Endothelial cell of umbilical vein (primary cell): ENCODE measurements at regions not wholly inside any gene's neighbourhood (a gene's known extent, or its start where the extent isn't known, plus 50 kb on each side); places are given as distances from the start of the nearest gene placed in this dataset.

Experiments
- BruUV-seq: library from RNA; stranded (reverse); fragments of 400-500 nt; replicated peaks from 2 replicates; lab custom pipeline; 2021; lab: Mats Ljungman, UMichigan
- CTCF ChIA-PET: fragments of 300-600, 350-600 bp; sonication (Branson Sonifier 250); formaldehyde crosslinking; loops from one replicate; lab custom pipeline; 2021; ENCODE audit warnings: antibody characterized with exemption, inconsistent platforms; lab: Charles Lee
- POLR2A ChIA-PET: fragments of 300-600, 350-600 bp; sonication (Branson Sonifier 250); formaldehyde crosslinking; loops from one replicate; lab custom pipeline; 2021; ENCODE audit warnings: antibody characterized with exemption, inconsistent platforms; lab: Charles Lee
- DNase-seq: peaks from one replicate; pipeline ENCODE4 v3.0.0-alpha.2; 2011; ENCODE audit warnings: low read depth, low spot score
- FAIRE-seq: peaks from 2 replicates; lab custom pipeline; 2011; peaks lifted over from hg19 to GRCh38; lab: Jason Lieb, UNC
- H2AFZ ChIP-seq: 2 replicates; pipeline ENCODE4 v1.6.0; 2012; ENCODE audit warnings: low read depth, low read length, control low read depth, inconsistent platforms
- H3K27ac ChIP-seq: 2 replicates; pipeline ENCODE4 v1.5.1; 2011; ENCODE audit warnings: low read depth, mild to moderate bottlenecking, control low read depth, low read length, moderate library complexity; ENCODE audit not compliant: insufficient read depth
- H3K27me3 ChIP-seq, 2 experiments: 2 replicates each; pipeline versions ENCODE4 v1.6.0 to v1.6.1; 2011; ENCODE audit warnings: low read length in 2 of 2, mixed read lengths in 1 of 2; ENCODE audit not compliant: control insufficient read depth in 2 of 2, insufficient read depth in 2 of 2
- H3K36me3 ChIP-seq, 2 experiments: 2 replicates in 1 of 2; 3 replicates in 1 of 2; pipeline ENCODE4 v1.5.1; 2011; ENCODE audit warnings: low read length in 2 of 2, mild to moderate bottlenecking in 1 of 2, moderate library complexity in 1 of 2; ENCODE audit not compliant: control insufficient read depth in 2 of 2, insufficient read depth in 2 of 2; ENCODE audit errors: extremely low read depth in 1 of 2
- H3K4me1 ChIP-seq: 3 replicates; pipeline ENCODE4 v1.5.1; 2011; ENCODE audit warnings: mild to moderate bottlenecking, low read length; ENCODE audit not compliant: control insufficient read depth, insufficient read depth; ENCODE audit errors: extremely low read depth
- H3K4me2 ChIP-seq: 2 replicates; pipeline ENCODE4 v1.6.1; 2011; ENCODE audit warnings: low read length, control low read depth, mixed read lengths; ENCODE audit not compliant: insufficient read depth
- H3K4me3 ChIP-seq, 3 experiments: fragments of 200-600 bp in 1 of 3; sonication (generic), shearing (Covaris generic) in 1 of 3; replicated peaks in 1 of 3; 2 replicates each; pipeline ENCODE4 v1.5.1; 2011 to 2016; ENCODE audit warnings: control low read depth in 3 of 3, low read length in 3 of 3, mild to moderate bottlenecking in 2 of 3, inconsistent platforms in 1 of 3, low read depth in 1 of 3, moderate library complexity in 1 of 3; ENCODE audit not compliant: insufficient read depth in 1 of 3
- H3K79me2 ChIP-seq: 2 replicates; pipeline ENCODE4 v1.6.0; 2012; ENCODE audit warnings: low read length, inconsistent platforms; ENCODE audit not compliant: control insufficient read depth, insufficient read depth
- H3K9ac ChIP-seq: replicated peaks from 2 replicates; pipeline ENCODE3; 2011; ENCODE audit warnings: low read length, control low read depth; ENCODE audit not compliant: insufficient read depth; ENCODE audit errors: extremely low read depth
- H3K9me1 ChIP-seq: replicated peaks from 3 replicates; pipeline ENCODE4 v1.6.0; 2011; ENCODE audit warnings: mild to moderate bottlenecking, low read length; ENCODE audit not compliant: control insufficient read depth, insufficient read depth; ENCODE audit errors: extremely low read depth
- H3K9me3 ChIP-seq: replicated peaks from 2 replicates; pipeline ENCODE4 v1.5.1; 2012; ENCODE audit warnings: low read length, inconsistent platforms; ENCODE audit not compliant: control insufficient read depth, insufficient read depth
- H4K20me1 ChIP-seq: replicated peaks from 2 replicates; pipeline ENCODE3; 2011; ENCODE audit warnings: mild to moderate bottlenecking, low read length; ENCODE audit not compliant: control insufficient read depth, insufficient read depth; ENCODE audit errors: extremely low read depth
- FOS ChIP-seq: IDR thresholded peaks from 2 replicates; pipeline ENCODE4 v1.6.1; 2011; ENCODE audit warnings: mild to moderate bottlenecking, low read length, moderate library complexity, borderline replicate concordance; ENCODE audit not compliant: insufficient read depth
- GATA2 ChIP-seq: IDR thresholded peaks from 2 replicates; pipeline ENCODE4 v1.7.0; 2011; ENCODE audit warnings: low read depth, mild to moderate bottlenecking, moderate library complexity, mixed read lengths, low read length; ENCODE audit not compliant: insufficient read length, insufficient read depth
- POLR2A ChIP-seq: IDR thresholded peaks from 2 replicates; pipeline ENCODE4 v1.6.1; 2012; ENCODE audit warnings: low read depth, mild to moderate bottlenecking, control low read depth, low read length
- dilution Hi-C: fragments of 300-500 bp; cut with MboI; formaldehyde crosslinking; loops from one replicate; pipeline ENCODE4 v1.15.0; 2019; ENCODE audit warnings: low sequenced_read_pairs; ENCODE audit not compliant: extremely low pct_ligation_motif_present
- intact Hi-C: fragments of 100-400 bp; cut with micrococcal nuclease; formaldehyde crosslinking; loops from one replicate; pipeline ENCODE4 v1.10.0; 2022
- TF ChIP-seq, protein P1 (sequence below), 2 donors: IDR thresholded peaks; 1 replicate in 1 of 2; 2 replicates in 1 of 2; pipeline ENCODE4 v1.5.1; 2011; ENCODE audit warnings: low read length in 2 of 2, mild to moderate bottlenecking in 2 of 2, moderate library complexity in 2 of 2, control low read depth in 1 of 2, inconsistent platforms in 1 of 2, low read depth in 1 of 2; ENCODE audit not compliant: insufficient read depth in 1 of 2; ENCODE audit errors: extremely low read depth in 1 of 2

DNA sequence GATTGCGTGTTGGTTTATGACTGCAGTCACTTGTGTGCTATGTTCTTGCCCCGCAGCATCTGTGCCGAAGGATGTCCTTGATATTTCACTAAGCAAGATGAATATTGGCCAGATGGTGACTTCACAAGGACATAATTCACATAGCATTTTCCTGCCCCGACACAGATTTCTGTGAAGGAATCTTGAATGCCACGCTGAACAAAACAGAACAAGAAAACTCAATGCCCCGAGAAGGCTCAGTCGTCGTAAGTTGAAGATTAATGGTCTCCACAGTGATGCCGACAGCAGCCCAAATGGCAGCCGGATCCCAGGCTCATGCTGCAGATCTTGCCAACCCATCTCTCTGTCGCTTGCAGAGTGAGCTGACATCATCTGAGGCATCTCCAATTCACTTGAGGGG lies 145.9 kb downstream of the CPEB2 start:
- FAIRE-seq (no peak), DNase-seq (no peak)
- Histone ChIP-seq H3K27me3 (no peaks in the 10 kb centered on the region), H3K9ac (no peak overlapping the region), H3K9me3 (no peaks in the 10 kb centered on the region), H3K4me2 (no peak overlapping the region), H3K36me3 (no peaks in the 10 kb centered on the region), H3K79me2 (no peaks in the 10 kb centered on the region), H3K27ac (no peak overlapping the region), H3K9me1 (no peaks in the 10 kb centered on the region), H2AFZ (no peak overlapping the region), H3K4me1 (peaks cover 9% of the 10 kb centered on the region), H3K4me3 (no peak overlapping the region), H4K20me1 (no peaks in the 10 kb centered on the region)
- dilution Hi-C loops (no loop called here), intact Hi-C loops (loop anchor here (2.0 kb wide), 1 partner anchor 145 kb away; the partner anchor contains the start of gene CPEB2)
- no peak for TF ChIP-seq POLR2A
- no peak for TF ChIP-seq FOS
- TF ChIP-seq GATA2 = no peak
- CTCF ChIA-PET = interaction anchor here (2.0 kb wide), 1 partner anchor 14 kb away, joined by 8 read pairs; no protein-coding TSS in a partner anchor
- BruUV-seq = no TSS peak
- POLR2A ChIA-PET = no interaction called here

DNA sequence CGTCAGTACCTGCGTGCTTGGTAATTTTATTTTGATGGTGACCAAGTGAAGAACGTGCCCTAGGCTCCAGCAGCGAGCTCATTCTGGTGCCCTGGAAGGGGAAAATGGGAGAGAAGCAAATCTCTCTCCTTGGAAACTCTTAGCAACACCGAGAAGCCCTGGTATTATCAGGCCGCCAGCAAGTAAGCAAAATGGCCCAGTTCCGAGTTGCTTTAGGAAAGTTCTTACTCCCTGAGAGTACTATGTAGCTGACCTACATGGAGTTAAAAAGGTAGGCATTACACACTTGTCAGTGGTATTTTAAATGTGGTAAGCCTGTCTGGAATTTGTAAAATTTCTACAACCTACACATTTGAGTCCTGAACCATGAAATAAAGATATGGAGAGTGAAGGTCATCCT lies 146.4 kb downstream of the CPEB2 start:
- H3K79me2 ChIP-seq = no peaks in the 10 kb centered on the region
- TF ChIP-seq GATA2 = no peak
- TF ChIP-seq, protein P1, sequence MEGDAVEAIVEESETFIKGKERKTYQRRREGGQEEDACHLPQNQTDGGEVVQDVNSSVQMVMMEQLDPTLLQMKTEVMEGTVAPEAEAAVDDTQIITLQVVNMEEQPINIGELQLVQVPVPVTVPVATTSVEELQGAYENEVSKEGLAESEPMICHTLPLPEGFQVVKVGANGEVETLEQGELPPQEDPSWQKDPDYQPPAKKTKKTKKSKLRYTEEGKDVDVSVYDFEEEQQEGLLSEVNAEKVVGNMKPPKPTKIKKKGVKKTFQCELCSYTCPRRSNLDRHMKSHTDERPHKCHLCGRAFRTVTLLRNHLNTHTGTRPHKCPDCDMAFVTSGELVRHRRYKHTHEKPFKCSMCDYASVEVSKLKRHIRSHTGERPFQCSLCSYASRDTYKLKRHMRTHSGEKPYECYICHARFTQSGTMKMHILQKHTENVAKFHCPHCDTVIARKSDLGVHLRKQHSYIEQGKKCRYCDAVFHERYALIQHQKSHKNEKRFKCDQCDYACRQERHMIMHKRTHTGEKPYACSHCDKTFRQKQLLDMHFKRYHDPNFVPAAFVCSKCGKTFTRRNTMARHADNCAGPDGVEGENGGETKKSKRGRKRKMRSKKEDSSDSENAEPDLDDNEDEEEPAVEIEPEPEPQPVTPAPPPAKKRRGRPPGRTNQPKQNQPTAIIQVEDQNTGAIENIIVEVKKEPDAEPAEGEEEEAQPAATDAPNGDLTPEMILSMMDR (IDR thresholded peaks at IDR 0.05; ENCODE audit: extremely low read depth in 1 of 2, insufficient read depth in 1 of 2, low read depth in 1 of 2, low read length in 2 of 2) = no peak
- H3K4me1 ChIP-seq = peaks cover 9% of the 10 kb centered on the region
- dilution Hi-C loops (no loop called here), intact Hi-C loops (loop anchor here (2.0 kb wide), 1 partner anchor 146 kb away; the partner anchor contains the start of gene CPEB2)
- H3K4me3 ChIP-seq = no peak overlapping the region
- ChIA-PET POLR2A (no interaction called here), CTCF (interaction anchor here (2.0 kb wide), 1 partner anchor 14 kb away, joined by 8 read pairs; no protein-coding TSS in a partner anchor)
- DNase-seq (no peak), FAIRE-seq (no peak)
- H3K9ac ChIP-seq = no peak overlapping the region
- no peaks in the 10 kb centered on the region for H3K9me1 ChIP-seq
- H3K4me2 ChIP-seq = no peak overlapping the region
- H4K20me1 ChIP-seq = no peaks in the 10 kb centered on the region
- H3K27me3 ChIP-seq = no peaks in the 10 kb centered on the region
- no peaks in the 10 kb centered on the region for H3K36me3 ChIP-seq
- no TSS peak for BruUV-seq
- no peaks in the 10 kb centered on the region for H3K9me3 ChIP-seq
- no peak overlapping the region for H3K27ac ChIP-seq
- H2AFZ ChIP-seq = no peak overlapping the region
